ENCODE measurements at regions not wholly inside any gene's neighbourhood (a gene's known extent, or its start where the extent isn't known, plus 50 kb on each side); places are given as distances from the start of the nearest gene placed in this dataset.

DNA sequence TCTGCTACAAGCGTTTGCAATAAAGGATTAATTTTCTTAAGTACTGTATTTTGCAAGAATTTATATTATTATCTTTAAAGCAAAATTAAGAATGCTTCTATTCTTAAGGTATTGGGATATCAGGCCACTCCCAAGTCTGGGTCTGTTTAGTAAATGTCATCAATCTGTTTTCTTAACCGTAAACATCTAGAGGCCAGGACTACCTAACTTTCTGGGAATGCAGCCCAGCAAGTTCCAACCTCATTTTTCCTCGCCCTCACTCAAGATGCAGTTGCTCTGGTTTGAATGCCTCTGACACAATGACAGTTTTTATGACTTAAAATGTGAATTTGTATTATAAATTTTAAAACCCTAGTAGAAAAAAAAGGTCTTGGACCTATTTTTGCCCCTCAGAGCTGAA is 143.5 kb downstream of the INHBA start:
- TF ChIP-seq, protein P1, sequence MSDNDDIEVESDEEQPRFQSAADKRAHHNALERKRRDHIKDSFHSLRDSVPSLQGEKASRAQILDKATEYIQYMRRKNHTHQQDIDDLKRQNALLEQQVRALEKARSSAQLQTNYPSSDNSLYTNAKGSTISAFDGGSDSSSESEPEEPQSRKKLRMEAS (IDR thresholded peaks at IDR 0.05; ENCODE audit: low read depth, low read length): no peak
- TF ChIP-seq POLR2A (IDR thresholded peaks at IDR 0.05; ENCODE audit: extremely low read depth, insufficient read length): no peak
- TF ChIP-seq MYC (IDR thresholded peaks at IDR 0.05; ENCODE audit: low read depth, low read length): no peak
